H1 (cell line): ENCODE measurements at regions not wholly inside any gene's neighbourhood (a gene's known extent, or its start where the extent isn't known, plus 50 kb on each side); places are given as distances from the start of the nearest gene placed in this dataset.

Experiments used
- CHD7 ChIP-seq: fragments of 300-600 bp; sonication (generic); IDR thresholded peaks from 2 replicates; pipeline ENCODE4 v1.7.1; 2012; ENCODE audit warnings: low read length, moderate library complexity, mild to moderate bottlenecking, inconsistent platforms; ENCODE audit not compliant: insufficient replicate concordance
- RBBP5 ChIP-seq: IDR thresholded peaks from 2 replicates; pipeline ENCODE4 v1.7.1; 2012; ENCODE audit warnings: low read depth, mild to moderate bottlenecking, inconsistent platforms, low read length, moderate library complexity, borderline replicate concordance

GRCh38 chr1:58256546-58256945 lies 290.0 kb downstream of the OMA1 start (continued):
- TF ChIP-seq CHD7: no peak
- TF ChIP-seq RBBP5: no peak
